CD4-positive, alpha-beta T cell treated with Interferon gamma for 1 hour (primary cell): ENCODE measurements at regions not wholly inside any gene's neighbourhood (a gene's known extent, or its start where the extent isn't known, plus 50 kb on each side); places are given as distances from the start of the nearest gene placed in this dataset.

Experiments used
- DNase-seq: peaks from one replicate; pipeline ENCODE4 v3.0.0-alpha.2; 2020

DNA sequence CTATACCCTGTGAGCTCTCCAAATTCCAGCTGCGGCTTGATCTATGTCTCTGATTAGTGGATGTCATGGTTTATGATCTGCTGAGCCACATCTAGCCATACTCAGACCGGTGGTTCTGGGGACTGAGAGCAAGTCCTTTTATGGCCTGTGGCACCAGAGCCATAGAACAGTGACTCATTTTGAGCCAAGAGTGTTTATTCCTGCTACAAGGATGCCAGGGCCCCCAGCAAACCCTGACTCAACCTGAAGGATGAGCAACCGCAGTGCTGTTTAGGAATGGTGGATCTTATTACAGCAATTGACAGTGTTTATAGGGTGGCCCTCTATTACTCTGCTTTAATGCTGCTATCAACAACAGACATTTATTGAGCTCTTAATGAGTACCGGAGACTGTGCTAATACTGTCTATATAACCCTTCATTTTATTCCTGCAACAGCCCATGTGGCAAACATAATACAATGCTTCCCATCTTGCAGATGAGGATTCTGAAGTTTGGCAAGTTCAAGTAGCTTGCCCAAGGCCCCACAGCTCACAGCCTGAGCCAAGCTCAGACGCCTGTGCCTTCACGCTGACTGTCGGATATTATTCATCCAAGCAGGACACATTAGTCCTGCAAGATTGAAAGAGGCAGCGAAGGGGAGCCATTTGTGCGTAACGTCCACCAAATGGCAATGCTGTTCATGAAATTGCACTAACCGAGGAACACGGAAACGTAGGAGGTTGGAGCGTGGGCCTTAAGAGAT, 273.6 kb upstream of the PWP1 start:
- no peak for DNase-seq

DNA sequence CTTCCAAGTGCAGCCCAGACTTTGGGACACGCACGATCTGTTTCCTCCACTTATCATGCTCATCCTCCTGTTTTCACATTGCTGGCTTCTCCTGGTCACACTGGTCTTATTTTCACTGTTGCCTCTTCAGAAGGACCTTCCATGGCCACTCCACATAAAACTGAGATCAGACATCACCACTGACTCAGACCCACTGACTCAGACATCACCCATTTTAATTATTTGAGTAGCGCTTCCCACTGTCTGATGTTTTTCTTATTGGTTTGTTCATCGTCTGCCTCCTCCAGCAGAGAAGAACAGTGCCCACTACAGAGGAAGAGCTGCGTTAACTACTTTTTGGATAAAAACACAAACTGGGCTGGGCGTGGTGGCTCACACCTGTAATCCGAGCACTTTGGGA, 270.5 kb upstream of the PWP1 start:
- DNase-seq, result no peak

- no peak for DNase-seq
These were observed 269.8 kb upstream of the PWP1 start for GRCh38 chr12:107415834-107416233.

GRCh38 chr12:107417004-107417403, 268.6 kb upstream of the PWP1 start:
- DNase-seq, result no peak

GRCh38 chr12:107418981-107419380, 266.6 kb upstream of the PWP1 start:
- no peak for DNase-seq

- DNase-seq, result no peak
These were observed 262.1 kb upstream of the PWP1 start for GRCh38 chr12:107423531-107423930.

- DNase-seq, result no peak
These were observed 256.4 kb upstream of the PWP1 start for GRCh38 chr12:107429006-107429705.

DNA sequence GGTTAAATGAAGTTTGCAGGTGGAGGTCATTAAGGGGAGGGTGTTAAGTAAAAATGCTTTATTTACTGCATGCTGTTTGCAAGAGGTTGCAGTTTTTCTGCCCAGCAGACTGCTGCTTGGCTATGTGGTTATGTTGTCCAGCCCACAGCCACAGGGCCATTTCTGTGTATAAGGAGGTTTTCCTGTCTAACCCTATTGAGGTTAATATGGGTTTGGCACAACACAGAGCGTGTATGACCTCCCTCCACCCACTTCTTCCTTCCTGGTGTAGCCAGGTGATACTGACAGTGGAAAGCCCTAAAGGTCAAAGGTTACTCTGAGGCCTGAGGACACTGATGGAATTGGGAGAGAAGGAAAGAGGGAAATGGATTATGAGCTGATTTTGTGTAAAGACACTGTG, 253.7 kb upstream of the PWP1 start:
- no peak for DNase-seq

GRCh38 chr12:107435072-107435471, 250.5 kb upstream of the PWP1 start:
- no peak for DNase-seq

- no peak for DNase-seq
These were observed 250.1 kb upstream of the PWP1 start for GRCh38 chr12:107435520-107435919.

DNA sequence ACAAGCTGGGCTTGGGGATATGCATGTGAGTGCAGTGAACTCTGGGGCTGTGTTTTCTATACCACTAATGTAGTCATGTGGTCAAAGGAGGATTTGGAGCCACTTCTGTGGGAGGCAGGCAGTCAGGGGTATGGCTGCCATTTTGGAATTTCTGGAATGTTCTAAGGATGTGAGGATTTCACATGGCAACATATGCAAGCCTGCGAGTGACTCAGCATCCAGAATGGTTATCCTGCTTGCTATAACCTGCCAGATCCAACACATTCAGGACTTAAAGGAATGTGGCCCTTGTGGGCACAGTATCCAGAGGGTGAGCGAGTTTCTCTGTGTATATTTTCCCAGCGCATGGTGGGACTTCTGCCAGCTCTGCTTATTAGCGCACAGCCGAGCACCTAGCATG, 249.2 kb upstream of the PWP1 start:
- no peak for DNase-seq

- DNase-seq, result no peak
These were observed 248.8 kb upstream of the PWP1 start for GRCh38 chr12:107436836-107437235.

DNA sequence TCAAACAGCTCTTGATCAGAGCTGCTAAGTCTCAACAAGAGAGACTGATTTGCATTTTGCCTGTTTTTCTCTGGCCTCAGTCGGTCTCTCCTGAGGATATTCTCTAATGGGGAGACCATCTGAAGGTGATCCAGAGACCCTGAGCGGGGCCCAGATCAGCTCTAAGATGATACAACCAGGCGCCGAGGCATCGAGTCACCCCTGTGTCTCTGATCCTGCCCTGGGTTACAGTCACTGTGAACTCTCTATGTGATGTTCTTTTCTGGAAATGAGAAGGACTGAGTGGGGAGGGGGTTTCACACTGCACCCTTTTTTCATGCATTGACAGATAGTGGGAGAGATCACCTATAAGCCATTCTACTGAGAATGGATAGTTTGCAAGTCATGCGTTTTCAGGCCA, 247.6 kb upstream of the PWP1 start:
- DNase-seq, result no peak

GRCh38 chr12:107439026-107439738, 246.4 kb upstream of the PWP1 start:
- DNase-seq, result no peak

GRCh38 chr12:107440606-107441005, 245.0 kb upstream of the PWP1 start:
- DNase-seq, result no peak

DNA sequence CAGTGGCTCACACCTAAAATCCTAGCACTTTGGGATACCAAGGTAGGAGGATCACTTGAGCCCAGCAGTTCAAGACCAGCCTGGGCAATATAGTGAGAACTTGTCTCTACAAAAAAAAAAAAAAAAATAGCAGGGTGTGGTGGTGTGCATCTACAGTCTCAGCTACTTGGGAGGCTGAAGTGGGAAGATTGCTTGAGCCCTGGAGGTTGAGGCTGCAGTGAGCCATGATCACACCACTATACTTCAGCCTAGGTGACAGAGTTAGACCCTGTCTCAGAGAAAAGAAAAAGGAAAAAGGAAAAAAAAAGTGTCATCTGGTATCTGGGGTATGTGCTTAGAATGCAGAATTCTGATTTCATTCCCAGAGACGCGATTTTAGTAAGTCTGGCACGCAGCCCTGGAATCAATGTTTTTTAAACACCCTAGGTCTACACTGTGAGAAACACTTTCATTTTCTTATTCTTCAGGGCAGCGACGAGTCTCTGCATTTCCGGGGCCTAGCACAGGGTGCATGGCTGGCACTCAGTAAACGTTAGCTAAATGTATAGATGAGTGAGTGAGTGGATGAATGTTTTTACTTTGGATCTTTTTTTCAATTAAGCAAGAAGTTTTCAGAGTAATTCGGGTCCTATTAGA, 243.8 kb upstream of the PWP1 start:
- DNase-seq, result no peak

DNA sequence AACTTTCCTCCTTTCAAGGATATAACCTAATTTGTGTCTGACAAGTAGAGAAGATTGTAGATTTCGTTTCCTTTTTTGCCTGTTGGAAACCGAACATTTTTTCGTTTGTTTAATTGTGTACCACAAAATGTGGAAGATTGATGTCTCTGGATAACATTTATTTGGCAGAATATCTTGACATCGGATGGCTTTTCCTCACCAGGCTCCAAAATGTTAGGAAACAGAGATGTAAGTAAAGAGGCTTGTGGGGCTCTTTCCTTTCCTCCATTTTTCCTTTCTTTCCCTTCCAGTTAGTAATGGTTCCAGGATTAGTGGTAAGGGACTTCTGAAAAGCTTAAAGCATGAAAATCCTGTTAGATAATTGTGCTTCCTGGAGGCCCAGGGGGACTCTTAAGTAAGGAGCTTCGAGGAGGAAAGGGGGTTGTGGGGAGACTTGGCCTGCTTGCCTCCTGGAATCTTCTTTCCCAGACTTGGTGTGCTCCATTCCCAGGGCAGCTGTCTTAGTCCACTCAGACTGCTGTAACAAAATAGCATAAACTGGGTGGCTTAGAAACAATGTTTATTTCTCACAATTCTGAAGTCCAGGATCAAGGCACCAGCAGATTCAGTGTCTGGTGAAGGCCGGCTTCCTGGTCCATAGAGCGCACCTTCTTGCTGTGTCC, 243.1 kb upstream of the PWP1 start:
- no peak for DNase-seq

- DNase-seq, result no peak
These were observed 242.1 kb upstream of the PWP1 start for GRCh38 chr12:107443320-107444090.

DNA sequence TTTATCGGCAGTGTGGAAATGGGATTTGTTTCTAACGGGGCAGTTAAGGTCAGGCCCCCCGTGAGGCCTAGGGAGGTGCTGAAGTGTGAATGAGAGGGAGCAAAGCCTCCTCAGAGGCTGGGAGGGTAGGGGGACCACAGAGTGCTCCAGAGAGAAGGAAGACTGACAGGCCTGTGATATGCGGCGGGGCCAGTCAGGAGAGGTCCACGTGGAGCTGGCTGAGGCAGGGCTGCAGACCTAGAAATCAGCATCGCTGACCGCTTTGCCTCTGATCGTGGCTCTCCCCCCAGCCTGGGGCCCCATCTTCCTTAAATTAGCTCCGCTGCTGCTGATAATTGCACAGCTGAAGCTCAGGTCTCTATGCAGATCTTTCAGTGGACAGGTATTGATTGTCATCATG, 240.8 kb upstream of the PWP1 start:
- no peak for DNase-seq

- no peak for DNase-seq
These were observed 239.1 kb upstream of the PWP1 start for GRCh38 chr12:107446476-107446875.

DNA sequence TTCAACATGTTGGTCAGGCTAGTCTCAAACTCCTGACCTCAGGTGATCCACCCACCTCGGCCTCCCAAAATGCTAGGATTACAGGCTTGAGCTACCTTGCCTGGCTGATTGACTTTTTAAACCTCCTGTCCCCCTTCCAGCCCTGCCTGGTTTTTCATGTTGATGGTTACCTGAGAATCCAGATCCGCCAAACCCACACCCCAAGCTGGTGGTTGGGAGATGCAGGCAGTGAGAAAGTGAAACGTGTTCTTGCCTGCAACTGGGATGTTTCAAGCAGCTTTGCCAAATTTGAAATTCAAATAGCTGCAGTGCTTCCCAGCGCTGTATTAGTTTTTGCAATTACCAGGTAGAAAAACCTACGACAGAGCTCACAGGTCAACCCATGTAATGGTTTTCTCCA, 238.3 kb upstream of the PWP1 start:
- no peak for DNase-seq

GRCh38 chr12:107448198-107448597, 237.4 kb upstream of the PWP1 start:
- no peak for DNase-seq
